ENCODE measurements at regions not wholly inside any gene's neighbourhood (a gene's known extent, or its start where the extent isn't known, plus 50 kb on each side); places are given as distances from the start of the nearest gene placed in this dataset.

DNA sequence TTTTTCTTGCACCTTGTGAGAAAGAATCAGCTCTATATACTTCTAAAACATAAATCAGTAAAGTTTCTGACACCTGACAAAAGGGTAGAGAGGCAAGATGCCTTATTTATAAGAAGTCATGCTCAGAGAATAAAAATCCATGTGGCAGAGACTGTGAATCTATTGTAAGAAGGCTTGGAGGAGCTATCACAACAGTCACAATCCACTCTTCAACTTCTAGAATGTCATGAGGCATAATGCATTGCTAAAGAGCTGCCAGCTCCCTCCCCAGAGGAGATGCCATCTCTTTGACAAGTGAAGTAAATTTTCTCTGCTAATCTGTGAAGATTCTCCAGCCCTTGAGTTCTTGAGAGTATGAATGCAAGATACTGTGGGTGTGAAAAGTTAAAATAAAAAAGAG lies 971.2 kb upstream of the IGFBP7 start:
- TF ChIP-seq HMG20A (CRISPR knock-in tag; IDR thresholded peaks at IDR 0.05; ENCODE audit: borderline replicate concordance), result no peak
- no peak for TF ChIP-seq MYNN (CRISPR knock-in tag; IDR thresholded peaks at IDR 0.05; ENCODE audit: low read depth)
- TF ChIP-seq ZBTB4 (CRISPR knock-in tag; IDR thresholded peaks at IDR 0.05; ENCODE audit: borderline replicate concordance), result no peak
- no peak for TF ChIP-seq EZH2 (conservative IDR thresholded peaks at IDR 0.05; ENCODE audit: low read depth, low read length)
- no peak for TF ChIP-seq BHLHE40 (IDR thresholded peaks at IDR 0.05; ENCODE audit: low read length)
- TF ChIP-seq MED13 (CRISPR knock-in tag; IDR thresholded peaks at IDR 0.05), result no peak
- no peak for TF ChIP-seq GTF3A (CRISPR knock-in tag; conservative IDR thresholded peaks at IDR 0.05)
- no peak for TF ChIP-seq SIN3A (IDR thresholded peaks at IDR 0.05; ENCODE audit: borderline replicate concordance, low read depth, low read length)
- TF ChIP-seq POLR2AphosphoS5 (IDR thresholded peaks at IDR 0.05; ENCODE audit: low read depth, low read length), result no peak
- no peak for TF ChIP-seq ZFP62 (CRISPR knock-in tag; IDR thresholded peaks at IDR 0.05)
- no peak for TF ChIP-seq ZBTB20 (CRISPR knock-in tag; IDR thresholded peaks at IDR 0.05; ENCODE audit: borderline replicate concordance, low read depth)
- TF ChIP-seq ZNF766 (CRISPR knock-in tag; IDR thresholded peaks at IDR 0.05; ENCODE audit: borderline replicate concordance), result no peak
- no peak for TF ChIP-seq SOX6 (IDR thresholded peaks at IDR 0.05)
- TF ChIP-seq SOX6 (CRISPR knock-in tag; IDR thresholded peaks at IDR 0.05), result no peak
- no peak for TF ChIP-seq ZBTB33 (CRISPR knock-in tag; IDR thresholded peaks at IDR 0.05)

Data from HepG2 (cell line).